OCI-LY7 (cell line): ENCODE measurements at regions not wholly inside any gene's neighbourhood (a gene's known extent, or its start where the extent isn't known, plus 50 kb on each side); places are given as distances from the start of the nearest gene placed in this dataset.
"Not testable (repeated sequence)": the region's sequence is repeated elsewhere in the genome, so short reads cannot be mapped to it uniquely, and the experiment has no call there.

Source experiments
- EZH2phosphoT487 ChIP-seq: fragments of 200-600 bp; sonication (generic); IDR thresholded peaks from 2 replicates; pipeline ENCODE4 v1.6.1; 2018; ENCODE audit warnings: low read depth, borderline replicate concordance, mild to moderate bottlenecking, mixed run types, antibody characterized with exemption, low read length, moderate library complexity, mixed read lengths
- TF ChIP-seq, protein P1 (sequence below): fragments of 200-600 bp; sonication (generic); conservative IDR thresholded peaks from 2 replicates; pipeline ENCODE4 v1.5.1; 2014; ENCODE audit warnings: mild to moderate bottlenecking, antibody characterized with exemption, low read length, moderate library complexity, mixed read lengths

DNA sequence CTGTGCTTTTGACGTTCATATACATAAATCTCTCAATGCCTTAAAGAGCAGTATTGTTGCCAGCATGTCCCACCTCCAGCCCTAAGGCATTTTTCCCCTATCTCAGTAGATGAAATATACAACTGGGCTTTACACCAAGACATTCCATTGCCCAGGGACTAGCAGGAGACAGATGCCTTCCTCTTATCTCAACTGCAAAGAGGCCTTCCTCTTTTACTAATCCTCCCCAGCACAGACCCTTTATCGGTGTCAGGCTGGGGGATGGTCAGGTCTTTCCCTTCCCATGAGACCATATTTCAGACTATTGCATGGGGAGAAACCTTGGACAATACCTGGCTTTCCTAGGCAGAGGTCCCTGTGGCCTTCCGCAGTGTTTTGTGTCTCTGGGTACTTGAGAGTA lies 1373.1 kb upstream of the DEFB115 start:
- TF ChIP-seq, protein P1, sequence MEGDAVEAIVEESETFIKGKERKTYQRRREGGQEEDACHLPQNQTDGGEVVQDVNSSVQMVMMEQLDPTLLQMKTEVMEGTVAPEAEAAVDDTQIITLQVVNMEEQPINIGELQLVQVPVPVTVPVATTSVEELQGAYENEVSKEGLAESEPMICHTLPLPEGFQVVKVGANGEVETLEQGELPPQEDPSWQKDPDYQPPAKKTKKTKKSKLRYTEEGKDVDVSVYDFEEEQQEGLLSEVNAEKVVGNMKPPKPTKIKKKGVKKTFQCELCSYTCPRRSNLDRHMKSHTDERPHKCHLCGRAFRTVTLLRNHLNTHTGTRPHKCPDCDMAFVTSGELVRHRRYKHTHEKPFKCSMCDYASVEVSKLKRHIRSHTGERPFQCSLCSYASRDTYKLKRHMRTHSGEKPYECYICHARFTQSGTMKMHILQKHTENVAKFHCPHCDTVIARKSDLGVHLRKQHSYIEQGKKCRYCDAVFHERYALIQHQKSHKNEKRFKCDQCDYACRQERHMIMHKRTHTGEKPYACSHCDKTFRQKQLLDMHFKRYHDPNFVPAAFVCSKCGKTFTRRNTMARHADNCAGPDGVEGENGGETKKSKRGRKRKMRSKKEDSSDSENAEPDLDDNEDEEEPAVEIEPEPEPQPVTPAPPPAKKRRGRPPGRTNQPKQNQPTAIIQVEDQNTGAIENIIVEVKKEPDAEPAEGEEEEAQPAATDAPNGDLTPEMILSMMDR = not testable (repeated sequence)
- TF ChIP-seq EZH2phosphoT487 = not testable (repeated sequence)
